Aorta (tissue), 5 donors: ENCODE measurements at regions not wholly inside any gene's neighbourhood (a gene's known extent, or its start where the extent isn't known, plus 50 kb on each side); places are given as distances from the start of the nearest gene placed in this dataset.
"Not testable (repeated sequence)": the region's sequence is repeated elsewhere in the genome, so short reads cannot be mapped to it uniquely, and the experiment has no call there.

ENCODE experiments used
- ATAC-seq: fragments of 200-7000 bp; cut with Tn5 transposase; one replicate; pipeline ENCODE4 v1.9.1; 2022; ENCODE audit warnings: moderate library complexity; ENCODE audit not compliant: low FRiP score
- DNase-seq, 2 donors: peaks; one replicate each; pipeline ENCODE4 v3.0.0-alpha.2; 2020
- H3K27ac ChIP-seq, 2 donors: one replicate each; pipeline ENCODE4 v1.5.1; 2013; ENCODE audit warnings: low read length in 2 of 2, mild to moderate bottlenecking in 2 of 2, moderate library complexity in 2 of 2, control low read depth in 1 of 2, inconsistent platforms in 1 of 2, low read depth in 1 of 2
- H3K27me3 ChIP-seq, 2 donors: one replicate each; pipeline ENCODE4 v1.6.1; 2013; ENCODE audit warnings: control low read depth in 1 of 2, low read length in 1 of 2, mild to moderate bottlenecking in 1 of 2, moderate library complexity in 1 of 2; ENCODE audit not compliant: insufficient read depth in 2 of 2, control insufficient read depth in 1 of 2
- H3K36me3 ChIP-seq, 2 donors: one replicate each; pipeline ENCODE4 v1.6.1; 2013; ENCODE audit warnings: control low read depth in 1 of 2, low read length in 1 of 2, mild to moderate bottlenecking in 1 of 2; ENCODE audit not compliant: insufficient read depth in 2 of 2, control insufficient read depth in 1 of 2
- H3K4me1 ChIP-seq, 2 donors: one replicate each; pipeline ENCODE4 v1.6.1; 2013; ENCODE audit warnings: low read length in 2 of 2, control low read depth in 1 of 2, mild to moderate bottlenecking in 1 of 2, moderate library complexity in 1 of 2; ENCODE audit not compliant: insufficient read depth in 2 of 2, control insufficient read depth in 1 of 2
- H3K4me3 ChIP-seq, 2 donors: one replicate each; pipeline ENCODE4 v1.5.1; 2013; ENCODE audit warnings: low read length in 2 of 2, control low read depth in 1 of 2, mild to moderate bottlenecking in 1 of 2
- H3K9me3 ChIP-seq: one replicate; pipeline ENCODE4 v1.6.1; 2013; ENCODE audit warnings: mild to moderate bottlenecking, low read length; ENCODE audit not compliant: control insufficient read depth
- WGBS, 2 donors: extraction: QIAGEN DNeasy Blood & Tissue Kit; methylation state at CpG; one replicate each; pipeline ENCODE4 v1.1.7; 2013; 5-methylcytosine and 5-hydroxymethylcytosine counted together
- intact Hi-C, 2 donors: fragments of 100-400 bp; cut with DNase I; formaldehyde crosslinking; loops; one replicate each; pipeline versions ENCODE4 v1.14.2 to v1.15.0; 2022
- donor health status: healthy with polysubstance abuse.
- donor health status: Bipolar disorder and iron deficiency.
- donor health status: DM: no; HTN: no; CAD: no.
- donor health status: DM: no; HTN: no; CAD: no.
- donor health status: DM: yes; HTN: yes; CAD: no.

GRCh38 chr5:30156156-30156555, 1037.3 kb upstream of the CDH6 start:
- Histone ChIP-seq H3K4me3 (no peak overlapping the region), H3K27me3 (no peaks in the 10 kb centered on the region), H3K9me3 (no peaks in the 10 kb centered on the region), H3K4me1 (peaks cover 0 to 2% of the 10 kb centered on the region in 2 donors), H3K27ac (no peak overlapping the region), H3K36me3 (no peaks in the 10 kb centered on the region)
- DNase-seq (no peak), ATAC-seq (no peak)
- intact Hi-C loops: no loop called here
- 80 to 93% methylated on average over 1 of the region's 1 CpG for WGBS, 2 donors

DNA sequence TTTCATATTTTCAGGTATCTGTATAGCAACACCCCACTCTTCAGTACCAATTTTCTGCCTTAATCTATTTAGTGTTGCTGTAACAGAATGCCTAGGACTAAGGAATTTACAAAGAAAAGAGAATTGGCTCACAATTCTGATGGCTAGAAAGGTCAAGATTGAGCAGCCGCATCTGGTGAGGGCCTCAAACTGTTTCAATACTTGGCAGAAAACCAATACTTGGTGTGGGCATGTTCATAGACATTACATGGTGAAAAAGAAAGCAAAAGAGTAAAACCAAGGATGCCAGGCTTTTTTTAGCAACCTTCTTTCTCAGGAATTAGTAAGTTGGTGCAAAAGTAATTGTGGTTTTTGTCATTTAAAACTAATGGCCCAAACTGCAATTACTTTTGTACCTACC, 1041.1 kb upstream of the CDH6 start:
- Histone ChIP-seq H3K4me1 (peaks cover 0 to 2% of the 10 kb centered on the region in 2 donors), H3K27me3 (no peaks in the 10 kb centered on the region), H3K27ac (no peak overlapping the region), H3K9me3 (no peaks in the 10 kb centered on the region), H3K4me3 (no peak overlapping the region), H3K36me3 (no peaks in the 10 kb centered on the region)
- 72 to 81% methylated on average over 1 of the region's 1 CpG for WGBS, 2 donors
- no peak for DNase-seq
- intact Hi-C loops: no loop called here
- no peak for ATAC-seq

- intact Hi-C loops: no loop called here
- no peaks in the 10 kb centered on the region for H3K27me3 ChIP-seq
- DNase-seq (no peak), ATAC-seq (no peak)
- peaks cover 0 to 2% of the 10 kb centered on the region in 2 donors for H3K4me1 ChIP-seq
- H3K27ac ChIP-seq: no peak overlapping the region
- H3K36me3 ChIP-seq: no peaks in the 10 kb centered on the region
- no peak overlapping the region for H3K4me3 ChIP-seq
- no peaks in the 10 kb centered on the region for H3K9me3 ChIP-seq
Measured at GRCh38 chr5:30150231-30150630, 1043.3 kb upstream of the CDH6 start.

DNA sequence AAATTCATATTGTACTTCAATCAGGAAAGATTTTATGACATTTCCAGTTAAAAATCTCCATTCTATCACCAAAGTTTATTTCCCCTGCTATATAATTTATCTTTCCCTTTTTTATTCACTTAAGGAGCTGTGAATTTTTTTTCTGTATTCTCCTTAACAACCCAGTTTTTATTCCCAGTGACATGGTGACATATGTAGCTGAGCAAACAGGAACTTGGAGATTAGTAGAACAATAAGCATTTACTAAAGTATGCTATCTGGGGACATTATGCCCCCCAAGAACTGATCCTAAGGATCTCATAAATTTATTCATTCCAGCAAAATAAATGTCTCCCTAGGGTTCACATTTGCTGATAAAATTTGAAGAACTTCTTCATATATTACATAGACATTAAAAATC, 1044.0 kb upstream of the CDH6 start:
- H3K27ac ChIP-seq: no peak overlapping the region
- no peaks in the 10 kb centered on the region for H3K27me3 ChIP-seq
- ATAC-seq: no peak
- no peak overlapping the region for H3K4me3 ChIP-seq
- H3K4me1 ChIP-seq: peaks cover 0 to 2% of the 10 kb centered on the region in 2 donors
- intact Hi-C loops: no loop called here
- DNase-seq: no peak
- no peaks in the 10 kb centered on the region for H3K9me3 ChIP-seq
- H3K36me3 ChIP-seq: no peaks in the 10 kb centered on the region

GRCh38 chr5:30147976-30148375, 1045.5 kb upstream of the CDH6 start:
- H3K4me3 ChIP-seq: no peak overlapping the region
- 38 to 45% methylated on average over 1 of the region's 1 CpG for WGBS, 2 donors
- intact Hi-C loops: no loop called here
- no peak overlapping the region for H3K27ac ChIP-seq
- peaks cover 0 to 2% of the 10 kb centered on the region in 2 donors for H3K4me1 ChIP-seq
- DNase-seq (no peak), ATAC-seq (no peak)
- H3K27me3 ChIP-seq: no peaks in the 10 kb centered on the region
- no peaks in the 10 kb centered on the region for H3K9me3 ChIP-seq
- no peaks in the 10 kb centered on the region for H3K36me3 ChIP-seq

DNA sequence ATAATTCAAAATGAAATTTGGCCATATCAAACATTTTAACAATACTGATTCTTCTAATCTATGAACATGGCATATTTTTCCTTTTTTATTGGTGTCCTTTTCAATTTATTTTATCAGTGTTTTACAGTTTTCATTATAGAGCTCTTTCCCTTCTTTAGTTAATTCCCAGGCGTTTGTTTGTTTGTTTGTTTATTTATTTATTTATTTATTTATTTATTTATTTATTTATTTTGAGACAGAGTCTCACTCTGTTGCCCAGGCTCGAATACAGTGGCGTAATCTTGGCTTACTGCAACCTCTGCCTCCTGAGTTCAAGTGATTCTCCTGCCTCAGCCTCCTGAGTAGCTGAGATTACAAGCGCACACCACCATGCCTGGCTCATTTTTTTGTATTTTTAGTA, 1049.4 kb upstream of the CDH6 start:
- H3K4me1 ChIP-seq, DNase-seq, H3K4me3 ChIP-seq, intact Hi-C loops, H3K9me3 ChIP-seq, H3K36me3 ChIP-seq, ATAC-seq, H3K27me3 ChIP-seq, H3K27ac ChIP-seq: not testable (repeated sequence)
- 75% methylated on average over 4 of the region's 4 CpGs for WGBS, 2 donors

DNA sequence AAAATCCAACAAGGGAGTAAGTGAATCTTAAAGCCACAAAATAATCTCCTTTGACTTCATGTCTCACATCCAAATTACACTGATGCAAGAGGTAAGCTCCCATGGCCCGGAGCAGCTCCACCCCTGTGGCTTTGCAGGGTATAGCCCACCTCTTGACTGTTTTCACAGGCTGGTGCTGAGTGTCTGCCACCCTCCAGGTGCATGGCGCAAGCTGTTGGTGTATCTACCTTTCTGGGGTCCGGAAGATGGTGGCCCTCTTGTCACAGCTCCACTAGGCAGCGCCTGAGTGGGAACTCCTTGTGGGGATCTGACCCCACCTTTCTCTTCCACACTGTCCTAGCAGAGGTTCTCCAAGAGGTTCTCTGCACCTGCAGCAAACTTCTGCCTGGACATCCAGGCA, 1051.1 kb upstream of the CDH6 start:
- intact Hi-C loops: no loop called here
- Histone ChIP-seq H3K36me3 (no peaks in the 10 kb centered on the region), H3K9me3 (no peaks in the 10 kb centered on the region), H3K27ac (no peak overlapping the region), H3K4me3 (no peak overlapping the region), H3K27me3 (no peaks in the 10 kb centered on the region), H3K4me1 (no peaks in the 10 kb centered on the region)
- 78 to 84% methylated on average over 4 of the region's 4 CpGs for WGBS, 2 donors
- ATAC-seq: no peak
- no peak for DNase-seq

DNA sequence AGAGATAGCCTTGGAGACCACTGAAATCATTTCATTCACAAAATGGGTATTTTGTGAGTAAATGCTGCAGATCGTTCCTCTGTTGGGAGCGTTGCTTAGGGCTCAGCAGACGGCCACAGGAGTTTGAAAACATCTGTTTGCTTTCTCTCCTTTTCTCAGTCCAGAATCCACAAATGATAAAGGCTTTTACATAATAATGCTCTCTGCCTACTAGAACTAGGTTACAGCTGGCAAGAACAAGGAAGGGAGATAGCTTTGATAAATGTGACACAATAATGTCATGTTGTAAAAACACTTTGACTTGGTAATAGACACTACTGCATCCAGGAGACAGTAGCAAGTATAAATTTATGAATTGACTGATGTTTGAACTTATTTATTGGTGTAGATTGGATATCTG, 1072.4 kb upstream of the CDH6 start:
- no peaks in the 10 kb centered on the region for H3K27me3 ChIP-seq
- no peak for DNase-seq
- no peak for ATAC-seq
- WGBS, 2 donors: 55 to 57% methylated on average over 3 of the region's 3 CpGs
- no peak overlapping the region for H3K27ac ChIP-seq
- no peaks in the 10 kb centered on the region for H3K9me3 ChIP-seq
- H3K4me1 ChIP-seq: no peaks in the 10 kb centered on the region
- intact Hi-C loops: no loop called here
- H3K36me3 ChIP-seq: no peaks in the 10 kb centered on the region
- H3K4me3 ChIP-seq: no peak overlapping the region

DNA sequence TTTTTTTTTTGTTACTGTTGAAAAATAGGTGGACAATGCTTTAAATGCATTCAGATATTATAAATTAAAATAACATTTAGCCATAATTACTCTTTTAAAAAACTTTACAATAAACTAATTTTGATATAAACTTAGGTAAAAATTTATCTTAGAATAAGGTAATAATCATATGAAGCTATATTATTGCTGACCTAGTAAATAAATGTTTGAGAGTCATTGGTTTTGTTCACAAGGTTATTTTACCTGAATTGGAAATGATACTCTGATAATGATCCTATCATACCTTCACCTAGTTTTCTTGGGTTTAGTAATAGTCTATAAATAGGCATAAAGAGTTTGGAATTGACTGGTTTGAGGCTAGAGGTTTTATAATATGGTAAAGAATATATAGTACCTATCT, 1076.4 kb upstream of the CDH6 start:
- DNase-seq (no peak), ATAC-seq (no peak)
- H3K27ac ChIP-seq: no peak overlapping the region
- H3K36me3 ChIP-seq: no peaks in the 10 kb centered on the region
- no peaks in the 10 kb centered on the region for H3K27me3 ChIP-seq
- no peaks in the 10 kb centered on the region for H3K9me3 ChIP-seq
- no peak overlapping the region for H3K4me3 ChIP-seq
- intact Hi-C loops: no loop called here
- no peaks in the 10 kb centered on the region for H3K4me1 ChIP-seq

- ATAC-seq: no peak
- Histone ChIP-seq H3K9me3 (no peaks in the 10 kb centered on the region), H3K4me3 (no peak overlapping the region), H3K36me3 (no peaks in the 10 kb centered on the region), H3K27ac (no peak overlapping the region), H3K27me3 (no peaks in the 10 kb centered on the region), H3K4me1 (no peaks in the 10 kb centered on the region)
- 78 to 81% methylated on average over 4 of the region's 4 CpGs for WGBS, 2 donors
- no peak for DNase-seq
- intact Hi-C loops: no loop called here
Measured at GRCh38 chr5:30113542-30113941, 1079.9 kb upstream of the CDH6 start.
